HepG2 (cell line): ENCODE measurements at regions not wholly inside any gene's neighbourhood (a gene's known extent, or its start where the extent isn't known, plus 50 kb on each side); places are given as distances from the start of the nearest gene placed in this dataset.

ENCODE experiments used
- ARID5B ChIP-seq: IDR thresholded peaks from 2 replicates; pipeline ENCODE4 v1.4.0; 2020; ENCODE audit warnings: mild to moderate bottlenecking, missing genetic modification reagents
- CEBPB ChIP-seq: IDR thresholded peaks from 2 replicates; pipeline ENCODE4 v1.6.1; 2011; ENCODE audit warnings: low read depth, low read length, improper control_type of control experiment, borderline replicate concordance
- CHD2 ChIP-seq: IDR thresholded peaks from 2 replicates; pipeline ENCODE4 v1.6.1; 2011; ENCODE audit warnings: low read depth, low read length, improper control_type of control experiment
- GRHL1 ChIP-seq: sonication (generic); formaldehyde crosslinking; conservative IDR thresholded peaks from 2 replicates; pipeline ENCODE4 v1.8.0; 2022; ENCODE audit warnings: missing genetic modification reagents
- POGK ChIP-seq: sonication (generic); formaldehyde crosslinking; conservative IDR thresholded peaks from 2 replicates; pipeline ENCODE4 v1.8.0; 2022; ENCODE audit warnings: mild to moderate bottlenecking, moderate library complexity, missing genetic modification reagents
- POLR2A ChIP-seq, 2 experiments: IDR thresholded peaks; 2 replicates each; pipeline ENCODE4 v1.6.1; 2011; ENCODE audit warnings: low read depth in 2 of 2, low read length in 2 of 2, mild to moderate bottlenecking in 1 of 2, moderate library complexity in 1 of 2; ENCODE audit not compliant: insufficient read depth in 1 of 2
- POLR2AphosphoS5 ChIP-seq: IDR thresholded peaks from 2 replicates; pipeline ENCODE4 v1.6.1; 2012; ENCODE audit warnings: low read depth, low read length
- TAF1 ChIP-seq: sonication (generic); formaldehyde crosslinking; IDR thresholded peaks from 2 replicates; pipeline ENCODE4 v1.4.0; 2020; ENCODE audit warnings: missing genetic modification reagents
- THAP7 ChIP-seq: sonication (generic); formaldehyde crosslinking; IDR thresholded peaks from 2 replicates; pipeline ENCODE4 v1.8.1; 2023; ENCODE audit warnings: mild to moderate bottlenecking, missing genetic modification reagents
- TF ChIP-seq, protein P1 (sequence below): sonication (generic); formaldehyde crosslinking; IDR thresholded peaks from 2 replicates; pipeline ENCODE4 v1.5.0; 2020; ENCODE audit warnings: mild to moderate bottlenecking, missing genetic modification reagents, moderate library complexity

DNA sequence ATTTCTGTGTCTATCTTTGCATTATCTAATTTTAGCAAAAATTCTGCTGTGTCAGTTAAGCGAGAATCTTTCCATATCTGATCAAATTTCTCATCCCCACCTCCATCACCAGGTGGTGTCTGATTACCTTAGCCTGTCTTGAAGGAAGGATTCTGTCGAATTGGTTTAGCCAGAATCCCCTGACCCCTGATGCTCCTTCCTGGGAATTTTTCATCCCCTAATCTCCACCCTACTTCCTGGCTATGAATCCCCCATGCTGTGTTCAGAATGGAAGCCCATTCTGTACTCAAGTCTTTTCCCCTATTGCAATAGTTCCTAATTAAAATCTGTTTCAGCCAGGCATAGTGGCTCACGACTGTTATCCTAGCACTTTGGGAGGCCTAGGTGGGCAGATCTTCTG, 216.1 kb downstream of the SKIDA1 start:
- TF ChIP-seq THAP7 (no peak), POLR2AphosphoS5 (no peak), CHD2 (no peak), POLR2A (IDR thresholded peaks at IDR 0.05; ENCODE audit: insufficient read depth in 1 of 2, low read depth in 2 of 2, low read length in 2 of 2) (no peak), TAF1 (CRISPR knock-in tag) (no peak), GRHL1 (CRISPR knock-in tag) (no peak), ARID5B (CRISPR knock-in tag) (no peak), CEBPB (no peak), POGK (CRISPR knock-in tag) (no peak)
- TF ChIP-seq, protein P1, sequence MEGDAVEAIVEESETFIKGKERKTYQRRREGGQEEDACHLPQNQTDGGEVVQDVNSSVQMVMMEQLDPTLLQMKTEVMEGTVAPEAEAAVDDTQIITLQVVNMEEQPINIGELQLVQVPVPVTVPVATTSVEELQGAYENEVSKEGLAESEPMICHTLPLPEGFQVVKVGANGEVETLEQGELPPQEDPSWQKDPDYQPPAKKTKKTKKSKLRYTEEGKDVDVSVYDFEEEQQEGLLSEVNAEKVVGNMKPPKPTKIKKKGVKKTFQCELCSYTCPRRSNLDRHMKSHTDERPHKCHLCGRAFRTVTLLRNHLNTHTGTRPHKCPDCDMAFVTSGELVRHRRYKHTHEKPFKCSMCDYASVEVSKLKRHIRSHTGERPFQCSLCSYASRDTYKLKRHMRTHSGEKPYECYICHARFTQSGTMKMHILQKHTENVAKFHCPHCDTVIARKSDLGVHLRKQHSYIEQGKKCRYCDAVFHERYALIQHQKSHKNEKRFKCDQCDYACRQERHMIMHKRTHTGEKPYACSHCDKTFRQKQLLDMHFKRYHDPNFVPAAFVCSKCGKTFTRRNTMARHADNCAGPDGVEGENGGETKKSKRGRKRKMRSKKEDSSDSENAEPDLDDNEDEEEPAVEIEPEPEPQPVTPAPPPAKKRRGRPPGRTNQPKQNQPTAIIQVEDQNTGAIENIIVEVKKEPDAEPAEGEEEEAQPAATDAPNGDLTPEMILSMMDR: no peak
